Thoracic aorta (tissue), 2 donors: ENCODE measurements at regions not wholly inside any gene's neighbourhood (a gene's known extent, or its start where the extent isn't known, plus 50 kb on each side); places are given as distances from the start of the nearest gene placed in this dataset.
"Not testable (repeated sequence)": the region's sequence is repeated elsewhere in the genome, so short reads cannot be mapped to it uniquely, and the experiment has no call there.

Experiments
- ATAC-seq: fragments of 150-250 bp; one replicate; pipeline ENCODE4 v1.8.0; 2017; ENCODE audit warnings: low read depth; ENCODE audit not compliant: insufficient number of reproducible peaks, low FRiP score
- DNase-seq: peaks from one replicate; pipeline ENCODE4 v3.0.0-alpha.2; 2020; ENCODE audit warnings: low spot score
- H3K27ac ChIP-seq, 2 donors: fragments of 200-600 bp; sonication (generic); 1 replicate in 1 of 2; 2 replicates in 1 of 2; pipeline ENCODE4 v1.5.1; 2016; ENCODE audit warnings: mild to moderate bottlenecking in 2 of 2, moderate library complexity in 2 of 2
- H3K27me3 ChIP-seq: fragments of 200-600 bp; sonication (generic); replicated peaks from 2 replicates; pipeline ENCODE4 v1.6.0; 2016; ENCODE audit warnings: mild to moderate bottlenecking; ENCODE audit not compliant: insufficient read depth
- H3K36me3 ChIP-seq: fragments of 200-600 bp; sonication (generic); one replicate; pipeline ENCODE4 v1.5.1; 2016
- H3K4me1 ChIP-seq, 2 donors: fragments of 200-600 bp; sonication (generic); 1 replicate in 1 of 2; 2 replicates in 1 of 2; pipeline versions ENCODE4 v1.5.1 to v1.6.0; 2016; ENCODE audit warnings: low read depth in 2 of 2, mild to moderate bottlenecking in 1 of 2; ENCODE audit not compliant: control insufficient read depth in 1 of 2
- H3K4me3 ChIP-seq: fragments of 200-600 bp; sonication (generic); 2 replicates; pipeline ENCODE4 v1.5.1; 2016; ENCODE audit warnings: mild to moderate bottlenecking
- H3K9me3 ChIP-seq: fragments of 200-600 bp; sonication (generic); 2 replicates; pipeline ENCODE4 v1.5.1; 2016
- TF ChIP-seq, protein P1 (sequence below): fragments of 200-600 bp; sonication (generic); IDR thresholded peaks from one replicate; pipeline ENCODE4 v1.5.1; 2019; ENCODE audit warnings: antibody characterized with exemption

DNA sequence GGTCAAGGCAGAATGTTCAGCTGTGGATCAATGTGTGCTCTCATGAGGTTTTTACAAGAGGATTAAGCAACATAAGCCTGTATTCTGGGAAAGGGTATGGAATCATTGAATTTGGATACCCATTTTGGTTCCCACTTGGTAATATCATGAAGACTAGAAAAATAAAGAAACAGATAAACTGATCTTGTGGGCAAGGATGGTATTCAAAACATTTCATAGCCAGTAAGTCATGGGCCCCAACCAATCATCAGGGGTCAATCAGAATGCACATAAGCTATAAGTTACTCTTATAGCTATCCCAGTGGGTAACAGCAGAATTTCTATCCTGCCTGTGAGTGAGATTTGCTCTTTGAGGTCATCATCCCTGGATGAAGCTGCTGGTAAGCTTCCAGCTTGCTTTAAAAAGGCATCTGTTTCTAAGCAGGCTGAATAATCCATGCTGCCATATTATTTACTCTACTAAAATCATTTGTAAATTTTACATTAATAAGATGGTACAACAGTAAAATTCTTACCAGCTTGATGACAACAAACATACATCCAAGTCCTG is 291.2 kb downstream of the RAD51AP2 start:
- no peak for DNase-seq
- no peak overlapping the region for H3K27ac ChIP-seq
- no peak for ATAC-seq

DNA sequence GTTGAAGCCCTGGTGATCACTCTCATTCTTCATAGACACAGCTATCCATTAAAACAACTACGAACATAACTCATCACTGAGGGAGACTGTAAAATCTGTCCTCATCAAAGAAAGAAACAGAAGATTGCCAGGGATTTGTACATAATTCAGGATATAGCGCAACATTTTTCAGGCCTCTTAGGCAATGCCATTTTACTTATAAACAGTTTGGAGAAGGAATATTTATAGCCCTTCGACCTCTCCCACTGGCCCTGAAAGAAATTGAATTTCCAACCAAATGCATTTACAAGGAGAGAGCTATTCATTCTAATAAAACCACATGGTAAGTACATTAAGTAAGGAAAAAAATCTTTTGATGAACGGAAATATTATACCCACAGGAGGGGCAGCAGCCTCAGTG is 295.0 kb downstream of the RAD51AP2 start:
- TF ChIP-seq, protein P1, sequence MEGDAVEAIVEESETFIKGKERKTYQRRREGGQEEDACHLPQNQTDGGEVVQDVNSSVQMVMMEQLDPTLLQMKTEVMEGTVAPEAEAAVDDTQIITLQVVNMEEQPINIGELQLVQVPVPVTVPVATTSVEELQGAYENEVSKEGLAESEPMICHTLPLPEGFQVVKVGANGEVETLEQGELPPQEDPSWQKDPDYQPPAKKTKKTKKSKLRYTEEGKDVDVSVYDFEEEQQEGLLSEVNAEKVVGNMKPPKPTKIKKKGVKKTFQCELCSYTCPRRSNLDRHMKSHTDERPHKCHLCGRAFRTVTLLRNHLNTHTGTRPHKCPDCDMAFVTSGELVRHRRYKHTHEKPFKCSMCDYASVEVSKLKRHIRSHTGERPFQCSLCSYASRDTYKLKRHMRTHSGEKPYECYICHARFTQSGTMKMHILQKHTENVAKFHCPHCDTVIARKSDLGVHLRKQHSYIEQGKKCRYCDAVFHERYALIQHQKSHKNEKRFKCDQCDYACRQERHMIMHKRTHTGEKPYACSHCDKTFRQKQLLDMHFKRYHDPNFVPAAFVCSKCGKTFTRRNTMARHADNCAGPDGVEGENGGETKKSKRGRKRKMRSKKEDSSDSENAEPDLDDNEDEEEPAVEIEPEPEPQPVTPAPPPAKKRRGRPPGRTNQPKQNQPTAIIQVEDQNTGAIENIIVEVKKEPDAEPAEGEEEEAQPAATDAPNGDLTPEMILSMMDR: no peak
- no peaks in the 10 kb centered on the region for H3K9me3 ChIP-seq

More for the DNA sequence above, 291.2 kb downstream of the RAD51AP2 start:
- H3K4me3 ChIP-seq: no peak overlapping the region
- no peaks in the 10 kb centered on the region for H3K4me1 ChIP-seq
- no peaks in the 10 kb centered on the region for H3K9me3 ChIP-seq
- no peaks in the 10 kb centered on the region for H3K27me3 ChIP-seq
- TF ChIP-seq, protein P1: no peak
- no peaks in the 10 kb centered on the region for H3K36me3 ChIP-seq

DNA sequence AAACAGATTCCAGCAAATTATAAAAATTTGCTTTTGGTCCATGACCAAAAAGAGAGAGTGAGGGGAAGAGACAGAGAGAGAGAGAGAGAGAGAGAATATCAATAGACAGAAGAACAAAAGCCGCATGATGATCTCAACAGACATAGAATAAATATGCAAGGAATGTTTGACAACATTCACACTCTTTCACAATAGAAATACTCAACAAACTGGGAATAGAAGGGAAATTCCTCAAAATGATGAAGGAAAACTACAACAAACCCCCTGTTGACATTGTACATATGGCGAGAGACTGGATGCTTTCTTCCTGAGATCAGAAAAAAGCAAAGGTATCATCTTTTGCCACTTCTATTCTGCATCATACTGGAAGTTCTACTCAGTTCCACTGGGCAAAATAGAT is 309.7 kb downstream of the RAD51AP2 start:
- no peak for ATAC-seq
- no peaks in the 10 kb centered on the region for H3K9me3 ChIP-seq
- TF ChIP-seq, protein P1: no peak

More for the DNA sequence above, 295.0 kb downstream of the RAD51AP2 start:
- Histone ChIP-seq H3K4me1 (no peaks in the 10 kb centered on the region), H3K27me3 (no peaks in the 10 kb centered on the region), H3K36me3 (no peaks in the 10 kb centered on the region), H3K27ac (no peak overlapping the region), H3K4me3 (no peak overlapping the region)
- ATAC-seq: no peak
- no peak for DNase-seq

DNA sequence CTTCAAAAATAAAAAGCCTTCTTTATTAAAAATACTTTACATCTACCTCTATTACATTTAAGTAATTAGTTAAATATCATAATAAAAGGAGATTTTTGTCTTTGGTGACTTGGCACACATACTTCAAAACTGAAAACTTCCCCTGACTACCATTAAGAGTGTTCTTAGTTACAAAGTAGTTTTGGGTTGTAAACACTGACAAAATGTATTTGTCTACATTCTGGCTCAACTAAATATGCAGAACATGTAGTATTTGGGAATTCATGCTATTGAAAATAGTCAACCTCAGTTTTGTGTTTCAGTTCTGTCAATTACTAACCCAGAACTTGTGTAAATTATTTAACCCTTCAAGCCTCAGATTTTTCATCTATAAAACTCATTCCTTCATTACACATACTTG is 311.5 kb downstream of the RAD51AP2 start:
- Histone ChIP-seq H3K36me3 (no peaks in the 10 kb centered on the region), H3K27me3 (no peaks in the 10 kb centered on the region), H3K4me1 (no peaks in the 10 kb centered on the region), H3K4me3 (no peak overlapping the region), H3K9me3 (no peaks in the 10 kb centered on the region), H3K27ac (no peak overlapping the region)
- DNase-seq (no peak), ATAC-seq (no peak)
- TF ChIP-seq, protein P1: no peak

More for the DNA sequence above, 309.7 kb downstream of the RAD51AP2 start:
- no peaks in the 10 kb centered on the region for H3K36me3 ChIP-seq
- no peak overlapping the region for H3K4me3 ChIP-seq
- no peaks in the 10 kb centered on the region for H3K27me3 ChIP-seq
- no peak for DNase-seq
- no peaks in the 10 kb centered on the region for H3K4me1 ChIP-seq
- H3K27ac ChIP-seq: no peak overlapping the region

DNA sequence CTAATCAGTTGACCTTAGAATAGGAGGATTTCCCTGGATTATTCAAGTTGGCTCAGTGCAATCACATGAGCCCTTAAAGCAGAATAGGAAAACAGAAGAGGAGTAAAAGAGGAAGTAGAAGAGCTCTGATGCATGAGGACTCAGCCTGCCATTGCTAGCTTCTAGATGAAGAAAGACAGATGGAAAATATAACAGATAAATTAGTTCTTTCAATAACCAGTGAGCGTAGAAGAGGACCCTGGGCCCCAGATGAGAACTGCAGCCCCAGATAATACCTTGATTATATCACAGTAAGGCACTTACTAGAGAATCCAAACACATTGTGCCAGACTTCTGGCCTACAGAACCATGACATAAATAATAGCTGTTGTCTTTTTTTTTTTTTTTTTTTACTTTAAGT is 314.0 kb downstream of the RAD51AP2 start:
- DNase-seq, H3K4me1 ChIP-seq, H3K4me3 ChIP-seq, H3K27ac ChIP-seq, ATAC-seq, H3K36me3 ChIP-seq, H3K9me3 ChIP-seq, H3K27me3 ChIP-seq: not testable (repeated sequence)

DNA sequence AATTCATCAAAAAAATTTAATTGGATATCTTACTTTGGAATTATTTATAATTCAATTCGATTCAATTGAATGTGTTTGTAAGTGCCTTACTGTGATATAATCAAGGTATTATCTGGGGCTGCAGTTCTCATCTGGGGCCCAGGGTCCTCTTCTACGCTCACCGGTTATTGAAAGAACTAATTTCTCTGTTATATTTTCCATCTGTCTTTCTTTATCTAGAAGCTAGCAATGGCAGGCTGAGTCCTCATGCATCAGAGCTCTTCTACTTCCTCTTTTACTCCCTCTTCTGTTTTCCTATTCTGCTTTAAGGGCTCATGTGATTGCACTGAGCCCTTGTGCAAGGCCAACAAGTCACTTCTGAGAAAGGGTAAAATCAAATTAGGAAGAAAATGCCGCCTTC is 315.6 kb downstream of the RAD51AP2 start:
- not testable (repeated sequence) for H3K27me3 ChIP-seq, H3K27ac ChIP-seq, H3K4me1 ChIP-seq, H3K4me3 ChIP-seq, H3K9me3 ChIP-seq, DNase-seq, ATAC-seq, H3K36me3 ChIP-seq
